A673 (cell line): ENCODE measurements at regions not wholly inside any gene's neighbourhood (a gene's known extent, or its start where the extent isn't known, plus 50 kb on each side); places are given as distances from the start of the nearest gene placed in this dataset.

Source experiments
- BruUV-seq: library from RNA; stranded (reverse); fragments of 400-500 nt; replicated peaks from 2 replicates; lab custom pipeline; 2021; lab: Mats Ljungman, UMichigan
- CTCF ChIA-PET: fragments of 300-600 bp; sonication (Branson Sonifier 250); formaldehyde crosslinking; loops from one replicate; lab custom pipeline; 2022; ENCODE audit warnings: antibody characterized with exemption; lab: Charles Lee
- POLR2A ChIA-PET: fragments of 300-600 bp; sonication (Branson Sonifier 250); formaldehyde crosslinking; loops from one replicate; lab custom pipeline; 2022; ENCODE audit warnings: antibody characterized with exemption; ENCODE audit not compliant: low non-redundant PET; lab: Charles Lee
- DNase-seq: peaks from one replicate; pipeline ENCODE4 v3.0.0-alpha.2; 2015; ENCODE audit warnings: low spot score
- H3K27ac ChIP-seq: fragments of 200-600 bp; sonication (generic); 2 replicates; pipeline ENCODE4 v1.5.1; 2016; ENCODE audit warnings: mixed run types, low read depth, mild to moderate bottlenecking, mixed read lengths, antibody characterized with exemption, low read length; ENCODE audit not compliant: poor library complexity, severe bottlenecking
- H3K27me3 ChIP-seq: fragments of 200-600 bp; sonication (generic); replicated peaks from 2 replicates; pipeline ENCODE4 v1.6.1; 2017; ENCODE audit warnings: mixed run types, low read depth, mild to moderate bottlenecking, mixed read lengths, antibody characterized with exemption, low read length; ENCODE audit not compliant: insufficient read depth, poor library complexity
- H3K36me3 ChIP-seq: fragments of 200-600 bp; sonication (generic); 2 replicates; pipeline ENCODE4 v1.6.1; 2016; ENCODE audit warnings: mixed run types, mild to moderate bottlenecking, mixed read lengths, antibody characterized with exemption, low read length; ENCODE audit not compliant: insufficient read depth, poor library complexity, severe bottlenecking
- H3K4me1 ChIP-seq: fragments of 200-600 bp; sonication (generic); 2 replicates; pipeline ENCODE4 v1.6.1; 2017; ENCODE audit warnings: mixed run types, mild to moderate bottlenecking, mixed read lengths, antibody characterized with exemption, low read length; ENCODE audit not compliant: insufficient read depth, poor library complexity, severe bottlenecking
- H3K4me3 ChIP-seq: fragments of 200-600 bp; sonication (generic); 2 replicates; pipeline ENCODE4 v1.5.1; 2016; ENCODE audit warnings: low read depth, mixed run types, mild to moderate bottlenecking, mixed read lengths, low read length; ENCODE audit not compliant: poor library complexity, severe bottlenecking
- H3K9me3 ChIP-seq: fragments of 200-600 bp; sonication (generic); 2 replicates; pipeline ENCODE4 v1.6.1; 2016; ENCODE audit warnings: mixed run types, low read depth, mild to moderate bottlenecking, mixed read lengths, antibody characterized with exemption, low read length; ENCODE audit not compliant: poor library complexity, severe bottlenecking
- EZH2 ChIP-seq: fragments of 200-600 bp; sonication (generic); IDR thresholded peaks from 2 replicates; pipeline ENCODE4 v1.6.1; 2017; ENCODE audit warnings: borderline replicate concordance, low read depth, mild to moderate bottlenecking, mixed read lengths, antibody characterized with exemption, low read length; ENCODE audit not compliant: poor library complexity, severe bottlenecking
- intact Hi-C: fragments of 100-400 bp; cut with micrococcal nuclease; formaldehyde crosslinking; loops from one replicate; pipeline ENCODE4 v1.10.0; 2022; ENCODE audit not compliant: unreplicated experiment
- TF ChIP-seq, protein P1 (sequence below): fragments of 300-800, 200-600 bp; sonication (generic); conservative IDR thresholded peaks from 2 replicates; pipeline ENCODE4 v1.5.1; 2017; ENCODE audit warnings: low read depth, mild to moderate bottlenecking, antibody characterized with exemption, low read length, moderate library complexity, mixed read lengths

DNA sequence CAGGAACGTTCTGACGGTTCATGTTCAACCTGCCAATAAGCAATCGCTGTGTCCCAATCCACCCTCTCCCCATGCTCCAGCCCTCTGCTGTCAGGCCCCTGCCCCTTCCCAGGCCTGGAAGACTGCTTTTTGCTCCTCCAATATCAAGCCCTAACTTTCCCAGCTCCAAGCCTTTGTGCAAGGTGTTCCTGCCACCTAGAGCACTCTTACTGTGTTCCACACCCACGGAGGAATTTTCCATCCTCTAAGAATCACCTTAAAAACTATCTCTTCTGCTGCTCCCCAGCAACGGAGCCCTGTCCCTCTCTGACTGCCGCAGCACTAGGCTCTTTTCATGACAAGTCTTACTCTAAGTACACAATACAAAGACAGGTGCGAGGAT is 657.9 kb downstream of the AJAP1 start:
- DNase-seq = no peak
- H3K27me3 ChIP-seq = peaks cover 4% of the 10 kb centered on the region
- H3K4me3 ChIP-seq = no peak overlapping the region
- H3K27ac ChIP-seq = no peak overlapping the region
- no peak for TF ChIP-seq EZH2
- TF ChIP-seq, protein P1, sequence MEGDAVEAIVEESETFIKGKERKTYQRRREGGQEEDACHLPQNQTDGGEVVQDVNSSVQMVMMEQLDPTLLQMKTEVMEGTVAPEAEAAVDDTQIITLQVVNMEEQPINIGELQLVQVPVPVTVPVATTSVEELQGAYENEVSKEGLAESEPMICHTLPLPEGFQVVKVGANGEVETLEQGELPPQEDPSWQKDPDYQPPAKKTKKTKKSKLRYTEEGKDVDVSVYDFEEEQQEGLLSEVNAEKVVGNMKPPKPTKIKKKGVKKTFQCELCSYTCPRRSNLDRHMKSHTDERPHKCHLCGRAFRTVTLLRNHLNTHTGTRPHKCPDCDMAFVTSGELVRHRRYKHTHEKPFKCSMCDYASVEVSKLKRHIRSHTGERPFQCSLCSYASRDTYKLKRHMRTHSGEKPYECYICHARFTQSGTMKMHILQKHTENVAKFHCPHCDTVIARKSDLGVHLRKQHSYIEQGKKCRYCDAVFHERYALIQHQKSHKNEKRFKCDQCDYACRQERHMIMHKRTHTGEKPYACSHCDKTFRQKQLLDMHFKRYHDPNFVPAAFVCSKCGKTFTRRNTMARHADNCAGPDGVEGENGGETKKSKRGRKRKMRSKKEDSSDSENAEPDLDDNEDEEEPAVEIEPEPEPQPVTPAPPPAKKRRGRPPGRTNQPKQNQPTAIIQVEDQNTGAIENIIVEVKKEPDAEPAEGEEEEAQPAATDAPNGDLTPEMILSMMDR = no peak
- H3K4me1 ChIP-seq = no peaks in the 10 kb centered on the region
- CTCF ChIA-PET = no interaction called here
- no TSS peak for BruUV-seq
- POLR2A ChIA-PET = no interaction called here
- intact Hi-C loops = no loop called here
- H3K9me3 ChIP-seq = no peaks in the 10 kb centered on the region
- H3K36me3 ChIP-seq = no peaks in the 10 kb centered on the region

DNA sequence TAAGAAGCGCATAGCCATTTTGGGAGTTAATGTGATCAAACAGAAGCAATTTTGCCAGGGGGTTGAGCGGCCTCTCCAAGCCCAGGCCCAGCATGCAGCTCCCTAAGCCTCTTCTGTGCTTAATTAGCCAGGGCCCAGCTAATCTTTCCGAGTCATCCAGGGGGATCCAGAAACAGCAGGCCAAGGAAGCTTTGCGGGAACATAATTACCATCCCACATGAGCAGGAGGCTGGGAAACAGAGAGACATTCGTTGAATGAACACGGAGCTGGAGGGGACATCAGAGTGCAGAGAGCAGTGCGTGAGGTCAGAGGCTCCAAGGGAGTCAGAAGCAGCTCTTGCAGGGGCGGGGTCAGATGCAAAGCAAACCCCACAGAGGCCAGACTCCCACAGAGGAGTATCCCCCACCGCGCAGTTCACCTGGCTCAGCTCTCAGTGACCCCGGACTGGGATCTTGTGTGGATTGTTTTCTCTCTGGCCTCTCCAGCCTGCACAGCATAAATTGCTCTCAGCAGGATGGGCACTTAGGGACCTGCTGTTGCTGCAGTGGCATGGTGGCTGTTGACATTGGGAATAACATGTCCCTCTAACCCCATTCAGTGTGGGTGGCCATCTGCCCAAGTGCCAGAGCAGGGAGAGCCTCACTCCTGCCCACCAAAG is 657.4 kb downstream of the AJAP1 start:
- Histone ChIP-seq H3K4me1 (no peaks in the 10 kb centered on the region), H3K36me3 (no peaks in the 10 kb centered on the region), H3K4me3 (no peak overlapping the region), H3K9me3 (no peaks in the 10 kb centered on the region), H3K27me3 (peaks cover 4% of the 10 kb centered on the region), H3K27ac (no peak overlapping the region)
- ChIA-PET CTCF (no interaction called here), POLR2A (no interaction called here)
- intact Hi-C loops = no loop called here
- TF ChIP-seq, protein P1 = no peak
- no peak for TF ChIP-seq EZH2
- no TSS peak for BruUV-seq
- no peak for DNase-seq

DNA sequence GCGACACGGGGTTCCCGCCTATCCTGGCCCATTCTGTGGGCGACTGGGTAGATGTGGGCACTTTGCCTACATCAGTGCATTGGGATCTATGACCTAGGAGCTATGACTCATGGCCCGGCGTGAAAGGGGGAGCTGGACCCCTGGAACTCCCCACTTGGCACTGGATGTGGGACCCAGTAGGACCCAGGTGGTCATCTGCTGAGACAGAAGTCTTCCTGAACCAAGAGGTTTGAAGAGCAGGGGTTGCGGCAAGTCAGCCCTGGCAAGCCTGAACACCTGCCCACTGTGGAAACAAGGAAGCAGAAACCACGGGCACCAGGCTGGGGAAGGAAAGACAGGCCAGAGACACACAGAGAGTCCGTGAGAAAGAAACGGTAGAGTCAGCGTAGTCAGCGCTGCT is 656.7 kb downstream of the AJAP1 start:
- CTCF ChIA-PET = no interaction called here
- H3K4me1 ChIP-seq = no peaks in the 10 kb centered on the region
- no peak overlapping the region for H3K4me3 ChIP-seq
- POLR2A ChIA-PET = no interaction called here
- H3K27ac ChIP-seq = no peak overlapping the region
- H3K9me3 ChIP-seq = no peaks in the 10 kb centered on the region
- peaks cover 4% of the 10 kb centered on the region for H3K27me3 ChIP-seq
- no TSS peak for BruUV-seq
- no peak for DNase-seq
- H3K36me3 ChIP-seq = no peaks in the 10 kb centered on the region
- intact Hi-C loops = no loop called here
- TF ChIP-seq, protein P1 = no peak
- TF ChIP-seq EZH2 = no peak
